H9 (cell line): ENCODE measurements at regions not wholly inside any gene's neighbourhood (a gene's known extent, or its start where the extent isn't known, plus 50 kb on each side); places are given as distances from the start of the nearest gene placed in this dataset.

Experiments
- DNase-seq: peaks from one replicate; pipeline ENCODE4 v3.0.0-alpha.2; 2017
- H2AFZ ChIP-seq: one replicate; pipeline ENCODE4 v1.6.1; 2013; ENCODE audit warnings: mild to moderate bottlenecking, low read length, control low read depth, moderate library complexity
- H2AK5ac ChIP-seq: 2 replicates; pipeline ENCODE4 v1.6.1; 2013; ENCODE audit warnings: low read length, control low read depth, mixed read lengths; ENCODE audit not compliant: insufficient read length
- H2BK120ac ChIP-seq: one replicate; pipeline ENCODE4 v1.6.1; 2013; ENCODE audit warnings: low read depth, mild to moderate bottlenecking, low read length, control low read depth, inconsistent platforms; ENCODE audit not compliant: poor library complexity, severe bottlenecking
- H2BK12ac ChIP-seq: 2 replicates; pipeline ENCODE4 v1.6.1; 2013; ENCODE audit warnings: low read length, control low read depth, mixed read lengths, low read depth; ENCODE audit not compliant: insufficient read length
- H2BK15ac ChIP-seq: 2 replicates; pipeline ENCODE4 v1.6.1; 2013; ENCODE audit warnings: low read depth, low read length, control low read depth
- H2BK20ac ChIP-seq: one replicate; pipeline ENCODE4 v1.6.1; 2013; ENCODE audit warnings: low read depth, mild to moderate bottlenecking, low read length, control low read depth, inconsistent platforms; ENCODE audit not compliant: poor library complexity, severe bottlenecking
- H2BK5ac ChIP-seq: 2 replicates; pipeline ENCODE4 v1.6.1; 2013; ENCODE audit warnings: low read length, control low read depth, mixed read lengths; ENCODE audit not compliant: insufficient read length
- H3K14ac ChIP-seq: 2 replicates; pipeline ENCODE4 v1.6.1; 2013; ENCODE audit warnings: low read length, control low read depth; ENCODE audit not compliant: insufficient read depth
- H3K18ac ChIP-seq: 2 replicates; pipeline ENCODE4 v1.6.1; 2013; ENCODE audit warnings: low read depth, mild to moderate bottlenecking, mixed read lengths, low read length, control low read depth; ENCODE audit not compliant: insufficient read length
- H3K23ac ChIP-seq: 2 replicates; pipeline ENCODE4 v1.6.1; 2013; ENCODE audit warnings: low read length, control low read depth, mixed read lengths, low read depth; ENCODE audit not compliant: insufficient read length
- H3K23me2 ChIP-seq: 2 replicates; pipeline ENCODE4 v1.6.1; 2013; ENCODE audit warnings: low read depth, mild to moderate bottlenecking, mixed read lengths, low read length, control low read depth; ENCODE audit not compliant: insufficient read length, poor library complexity, severe bottlenecking
- H3K27ac ChIP-seq: 2 replicates; pipeline ENCODE4 v1.5.1; 2013; ENCODE audit warnings: low read length, control low read depth, mixed read lengths, low read depth; ENCODE audit not compliant: insufficient read length
- H3K27me3 ChIP-seq: 2 replicates; pipeline ENCODE4 v1.6.1; 2013; ENCODE audit warnings: low read length, control low read depth, inconsistent platforms; ENCODE audit not compliant: insufficient read depth
- H3K4ac ChIP-seq: 2 replicates; pipeline ENCODE4 v1.6.1; 2013; ENCODE audit warnings: low read depth, mild to moderate bottlenecking, control low read depth, inconsistent platforms, low read length, moderate library complexity
- H3K4me1 ChIP-seq: 2 replicates; pipeline ENCODE4 v1.6.1; 2013; ENCODE audit warnings: low read length, control low read depth, inconsistent platforms; ENCODE audit not compliant: insufficient read depth
- H3K4me2 ChIP-seq: 2 replicates; pipeline ENCODE4 v1.6.1; 2013; ENCODE audit warnings: low read length, control low read depth, mixed read lengths; ENCODE audit not compliant: insufficient read length, insufficient read depth
- H3K56ac ChIP-seq: 2 replicates; pipeline ENCODE4 v1.6.1; 2013; ENCODE audit warnings: low read depth, mild to moderate bottlenecking, mixed read lengths, low read length, control low read depth; ENCODE audit not compliant: insufficient read length
- H3K79me1 ChIP-seq: 2 replicates; pipeline ENCODE4 v1.6.1; 2013; ENCODE audit warnings: low read depth, mild to moderate bottlenecking, moderate library complexity, low read length, control low read depth, inconsistent platforms; ENCODE audit not compliant: insufficient read depth, poor library complexity, severe bottlenecking
- H3K79me2 ChIP-seq: 2 replicates; pipeline ENCODE4 v1.6.1; 2013; ENCODE audit warnings: low read length, control low read depth, inconsistent platforms; ENCODE audit not compliant: insufficient read depth
- H3K9ac ChIP-seq: 2 replicates; pipeline ENCODE4 v1.6.1; 2013; ENCODE audit warnings: low read length, control low read depth, mixed read lengths; ENCODE audit not compliant: insufficient read length; ENCODE audit errors: extremely low read depth
- H3K9me3 ChIP-seq: one replicate; pipeline ENCODE4 v1.6.1; 2013; ENCODE audit warnings: low read depth, low read length, inconsistent platforms; ENCODE audit not compliant: control insufficient read depth
- H3T11ph ChIP-seq: one replicate; pipeline ENCODE4 v1.6.1; 2013; ENCODE audit warnings: mild to moderate bottlenecking, low read length, control low read depth, inconsistent platforms
- H4K20me1 ChIP-seq: one replicate; pipeline ENCODE4 v1.6.1; 2013; ENCODE audit not compliant: control insufficient read depth, insufficient read length, insufficient read depth
- H4K5ac ChIP-seq: 2 replicates; pipeline ENCODE4 v1.6.1; 2013; ENCODE audit warnings: low read depth, mild to moderate bottlenecking, mixed read lengths, low read length, control low read depth; ENCODE audit not compliant: insufficient read length
- H4K8ac ChIP-seq: replicated peaks from 2 replicates; pipeline ENCODE4 v1.6.1; 2013; ENCODE audit warnings: low read length, control low read depth, mixed read lengths, low read depth; ENCODE audit not compliant: insufficient read length
- H4K91ac ChIP-seq: 2 replicates; pipeline ENCODE4 v1.6.1; 2013; ENCODE audit warnings: low read depth, mild to moderate bottlenecking, moderate library complexity, mixed read lengths, low read length, control low read depth; ENCODE audit not compliant: insufficient read length
- H3K27ac Mint-ChIP-seq, 3 experiments: 2 replicates in 2 of 3; 3 replicates in 1 of 3; pipeline ENCODE4 v1.8.0; 2020 to 2021; ENCODE audit warnings: mixed read lengths in 3 of 3, mild to moderate bottlenecking in 1 of 3, moderate library complexity in 1 of 3
- H3K27me3 Mint-ChIP-seq: 2 replicates; pipeline ENCODE4 v1.8.0; 2021; ENCODE audit warnings: low read depth, mild to moderate bottlenecking, moderate library complexity, mixed read lengths
- H3K36me3 Mint-ChIP-seq, 3 experiments: 2 replicates in 2 of 3; 3 replicates in 1 of 3; pipeline ENCODE4 v1.8.0; 2020 to 2021; ENCODE audit warnings: low read depth in 3 of 3, mixed read lengths in 3 of 3; ENCODE audit not compliant: insufficient read depth in 1 of 3
- H3K4me1 Mint-ChIP-seq, 2 experiments: 2 replicates each; pipeline ENCODE4 v1.8.0; 2020; ENCODE audit warnings: mixed read lengths in 2 of 2
- H3K4me3 Mint-ChIP-seq, 2 experiments: 2 replicates in 1 of 2; 3 replicates in 1 of 2; pipeline ENCODE4 v1.8.0; 2020 to 2021; ENCODE audit warnings: mild to moderate bottlenecking in 2 of 2, mixed read lengths in 2 of 2, moderate library complexity in 1 of 2
- H3K9me3 Mint-ChIP-seq, 2 experiments: 2 replicates in 1 of 2; 3 replicates in 1 of 2; pipeline ENCODE4 v1.8.0; 2020; ENCODE audit warnings: mild to moderate bottlenecking in 2 of 2, mixed read lengths in 2 of 2, moderate library complexity in 1 of 2
- CTCF ChIP-seq: fragments of 200-600 bp; sonication (generic); conservative IDR thresholded peaks from 3 replicates; pipeline ENCODE4 v1.8.0; 2021; ENCODE audit warnings: antibody characterized with exemption, mild to moderate bottlenecking
- WGBS: extraction: QIAGEN DNeasy Blood & Tissue Kit; methylation state at CpG from one replicate; pipeline ENCODE4 v1.1.7; 2013; ENCODE audit warnings: missing lambda C conversion rate, low lambda C conversion rate, mixed read lengths; ENCODE audit not compliant: insufficient read length; ENCODE audit errors: extremely low coverage; 5-methylcytosine and 5-hydroxymethylcytosine counted together

DNA sequence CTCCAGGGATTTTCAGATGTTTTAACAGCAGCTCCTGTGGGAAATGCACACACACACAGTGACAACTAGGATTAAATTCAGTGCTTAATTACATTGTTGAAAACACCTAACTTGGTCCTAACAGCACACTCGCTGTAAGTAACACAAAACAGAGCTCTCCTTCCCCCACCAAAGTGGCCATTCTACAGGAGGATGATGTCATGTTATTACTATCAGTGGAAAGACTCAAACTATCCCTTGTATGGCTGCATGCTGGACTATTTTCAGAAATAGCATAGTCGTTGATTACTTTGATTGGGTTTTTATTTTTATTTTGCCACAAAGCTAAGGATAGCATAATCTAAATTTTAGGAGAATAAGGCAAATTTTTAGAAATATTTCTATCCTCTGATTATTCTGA lies 406.3 kb downstream of the SPRY1 start:
- Histone ChIP-seq H2BK5ac (no peak overlapping the region), H2BK120ac (no peak overlapping the region), H2BK20ac (no peak overlapping the region), H3K56ac (no peak overlapping the region), H3K9ac (no peak overlapping the region), H3K14ac (no peak overlapping the region), H3K4me2 (no peak overlapping the region), H3K79me1 (no peaks in the 10 kb centered on the region), H2BK15ac (no peak overlapping the region), H3T11ph (no peak overlapping the region), H3K23ac (no peak overlapping the region), H3K9me3 (no peaks in the 10 kb centered on the region), H4K5ac (no peak overlapping the region), H3K23me2 (no peaks in the 10 kb centered on the region), H4K8ac (no peak overlapping the region), H3K18ac (no peak overlapping the region), H3K4me1 (no peaks in the 10 kb centered on the region), H3K4ac (no peak overlapping the region), H3K27ac (no peak overlapping the region), H3K27me3 (no peaks in the 10 kb centered on the region), H2BK12ac (no peak overlapping the region), H2AFZ (no peak overlapping the region), H3K79me2 (no peaks in the 10 kb centered on the region), H2AK5ac (no peak overlapping the region), H4K91ac (no peak overlapping the region), H4K20me1 (no peaks in the 10 kb centered on the region)
- peaks cover 7 to 10% of the 10 kb centered on the region in 2 experiments for H3K4me1 Mint-ChIP-seq
- no peaks in the 10 kb centered on the region for H3K27me3 Mint-ChIP-seq
- no peak overlapping the region for H3K27ac Mint-ChIP-seq
- H3K36me3 Mint-ChIP-seq, result peaks cover 8 to 15% (median 13%) of the 10 kb centered on the region in 3 experiments
- WGBS, result no CpG with 5 or more reads among the region's 2 CpGs
- no peak for TF ChIP-seq CTCF
- no peak overlapping the region for H3K4me3 Mint-ChIP-seq
- peaks cover 9 to 17% of the 10 kb centered on the region in 2 experiments for H3K9me3 Mint-ChIP-seq
- no peak for DNase-seq
